ENCODE measurements at regions not wholly inside any gene's neighbourhood (a gene's known extent, or its start where the extent isn't known, plus 50 kb on each side); places are given as distances from the start of the nearest gene placed in this dataset.
"Not testable (repeated sequence)": the region's sequence is repeated elsewhere in the genome, so short reads cannot be mapped to it uniquely, and the experiment has no call there.

DNA sequence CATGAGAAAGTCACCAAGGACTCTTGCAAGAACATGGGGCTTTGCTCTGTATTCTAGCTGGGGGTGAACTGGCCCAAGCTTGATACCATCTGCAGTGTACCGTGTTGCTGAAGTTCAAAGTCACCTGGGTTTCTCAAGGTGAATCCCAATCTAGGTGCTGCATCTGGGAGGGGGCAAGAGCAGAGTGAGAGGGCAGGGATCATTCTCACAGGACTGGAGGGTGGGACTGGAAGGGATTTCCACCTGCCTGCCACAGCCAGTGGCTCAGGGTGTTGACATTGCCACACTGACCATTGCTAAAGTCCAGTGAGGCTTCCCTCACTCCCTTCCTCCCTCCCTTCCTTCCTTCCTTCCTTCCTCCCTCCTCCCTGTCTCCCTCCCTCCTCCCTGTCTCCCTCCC lies 98.7 kb downstream of the MYCN start:
- DNase-seq: no peak

- no peak for DNase-seq
Observed at GRCh38 chr2:16038621-16039020, 98.3 kb downstream of the MYCN start.

GRCh38 chr2:16037808-16038457 lies 97.6 kb downstream of the MYCN start:
- DNase-seq: no peak

GRCh38 chr2:16036951-16037350 lies 96.6 kb downstream of the MYCN start:
- DNase-seq: no peak

DNA sequence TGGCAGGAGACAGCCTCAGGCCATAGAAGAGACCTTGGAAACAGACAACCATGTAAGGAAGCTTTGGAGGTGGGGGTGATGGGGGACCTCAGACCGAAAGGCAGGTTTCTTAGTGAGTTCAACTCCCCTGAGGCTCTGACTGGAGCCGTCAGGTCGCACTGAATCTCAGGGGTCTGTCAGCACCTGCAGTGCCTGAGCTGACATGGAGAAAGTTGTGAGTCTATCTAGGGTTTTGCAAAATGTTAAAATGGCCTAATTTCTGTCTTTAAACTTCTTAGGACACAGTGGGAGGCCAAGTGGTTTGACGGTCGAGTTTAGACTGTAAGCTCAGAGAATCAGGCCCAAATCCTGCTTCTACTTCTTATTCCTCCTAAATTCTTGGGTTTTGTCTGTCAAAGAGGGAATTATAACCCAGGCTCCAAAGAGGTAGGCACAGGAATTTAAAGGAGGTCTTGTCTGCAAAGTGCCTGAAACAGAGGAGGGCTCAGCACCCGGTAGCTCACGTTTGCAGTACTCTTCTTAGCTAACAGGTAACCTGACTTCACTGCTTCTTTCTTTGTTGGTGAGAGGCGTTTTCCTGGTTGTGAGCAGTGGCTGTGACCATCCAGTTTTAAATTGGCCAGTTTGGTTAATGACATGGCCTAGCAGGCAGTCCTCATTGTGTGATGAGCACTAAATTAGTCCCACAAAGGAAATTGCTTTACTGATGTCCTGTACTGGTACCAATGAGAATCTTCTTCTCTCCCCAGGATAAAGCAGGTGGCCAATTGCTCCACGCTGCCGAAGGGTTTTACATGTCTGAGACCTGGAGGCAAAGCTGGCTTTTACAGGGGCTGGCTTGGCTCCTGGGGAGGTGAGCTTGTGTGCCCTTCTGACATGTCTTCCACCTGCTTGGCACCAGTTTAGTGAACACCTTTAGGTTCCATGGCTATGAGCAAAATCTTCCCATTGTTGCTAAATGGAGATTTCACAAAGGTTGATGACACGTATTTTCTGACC lies 95.7 kb downstream of the MYCN start:
- no peak for DNase-seq

- DNase-seq: no peak
Observed at GRCh38 chr2:16034975-16035746, 94.8 kb downstream of the MYCN start.

DNA sequence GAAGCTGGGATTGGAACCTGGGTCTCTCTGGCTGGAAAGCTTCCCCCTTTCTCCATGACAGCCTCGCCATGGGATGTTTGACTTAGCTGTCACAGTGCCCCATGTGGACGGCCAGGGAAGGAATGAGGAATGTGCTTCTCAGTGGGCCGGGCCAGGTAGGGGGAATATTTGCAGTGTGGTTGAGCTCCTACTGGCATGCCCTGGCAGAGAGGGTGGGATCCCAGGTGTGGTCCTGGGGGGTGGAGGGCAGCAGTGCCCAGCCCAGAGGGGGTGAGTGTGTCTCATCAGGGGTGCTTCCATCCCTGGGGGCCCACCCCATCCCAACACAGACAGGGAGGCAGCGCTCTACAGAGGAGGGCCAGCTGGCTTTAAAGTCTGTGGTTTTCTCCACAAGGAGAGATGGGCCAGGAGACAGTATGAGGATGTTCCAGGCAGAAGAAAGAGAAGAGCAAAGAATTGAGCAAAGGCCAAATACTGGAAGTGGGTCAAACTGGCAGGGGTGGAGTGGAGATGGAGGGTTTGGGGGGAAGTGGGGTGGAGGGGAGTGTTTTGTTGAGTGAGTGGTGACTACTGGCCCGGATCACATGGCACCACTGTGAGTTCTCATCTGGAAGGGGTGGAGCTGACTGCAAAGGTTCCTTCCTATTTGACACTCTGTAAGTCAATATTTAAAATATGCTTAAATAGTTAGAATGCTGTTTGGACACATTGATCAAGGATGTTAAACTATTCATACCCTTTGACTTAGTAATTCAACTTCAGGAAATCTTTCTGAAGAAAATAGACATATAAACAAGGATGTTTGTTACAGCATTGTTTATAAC lies 94.0 kb downstream of the MYCN start:
- DNase-seq: no peak

DNA sequence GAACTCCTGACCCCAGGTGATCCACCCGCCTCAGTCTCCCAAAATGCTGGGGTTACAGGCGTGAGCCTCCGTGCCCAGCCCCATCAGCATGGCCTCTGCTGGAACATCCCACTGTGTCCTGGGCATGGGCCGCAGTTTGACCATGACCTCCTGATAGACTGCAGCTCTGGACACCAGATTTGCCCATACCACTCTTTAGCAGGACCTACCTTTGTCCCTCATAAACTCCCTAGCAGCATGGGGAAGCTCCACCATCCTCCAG lies 92.6 kb downstream of the MYCN start:
- DNase-seq: no peak

DNA sequence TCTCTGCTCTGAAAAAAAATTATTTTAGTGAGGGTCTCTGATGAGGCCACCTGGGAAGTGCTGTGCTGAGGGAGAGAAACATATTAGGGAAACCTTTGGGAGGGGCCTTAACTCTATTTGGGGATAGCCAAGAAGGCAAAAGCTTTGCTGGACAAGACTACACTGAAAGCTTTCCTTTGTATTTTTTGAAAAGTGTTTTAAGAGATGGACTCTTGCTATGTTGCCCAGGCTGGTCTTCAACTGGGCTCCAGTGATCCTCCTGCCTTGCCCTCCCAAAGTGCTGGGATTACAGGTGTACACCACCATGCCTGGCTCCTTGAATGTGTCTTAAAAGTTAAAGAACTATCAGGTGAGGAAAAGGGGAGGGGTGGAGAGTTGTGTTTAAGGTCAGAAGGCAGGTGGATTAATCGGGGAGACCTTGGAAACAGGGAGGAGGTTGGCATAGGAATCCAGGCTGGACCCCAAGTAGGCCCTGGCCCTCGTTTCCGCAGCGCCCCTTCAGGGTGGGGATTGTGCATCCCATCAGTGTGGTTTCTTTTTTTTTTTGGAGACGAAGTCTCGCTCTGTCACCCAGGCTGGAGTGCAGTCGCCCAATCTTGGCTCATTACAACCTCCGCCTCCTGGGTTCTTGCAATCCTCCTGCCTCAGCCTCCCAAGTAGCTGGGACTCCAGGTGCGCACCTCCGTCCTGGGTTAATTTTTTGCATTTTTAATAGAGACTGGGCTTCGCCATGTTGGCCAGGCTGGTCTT lies 92.1 kb downstream of the MYCN start:
- DNase-seq: no peak

DNA sequence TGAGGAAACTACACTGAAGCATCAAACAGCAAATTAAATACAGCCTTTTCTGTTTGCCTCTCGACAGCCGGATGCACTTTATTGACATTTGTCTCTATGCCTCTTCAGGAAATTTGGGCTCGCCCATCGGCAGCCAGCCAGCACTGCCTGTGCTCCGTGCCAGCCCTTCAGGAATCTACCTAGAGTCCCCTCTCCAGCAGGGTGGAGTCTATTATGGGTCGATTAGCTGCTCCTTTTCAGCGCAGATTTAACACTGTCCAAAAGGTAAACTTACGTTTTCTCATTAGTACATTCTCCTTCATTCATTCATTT lies 91.5 kb downstream of the MYCN start:
- DNase-seq: no peak

DNA sequence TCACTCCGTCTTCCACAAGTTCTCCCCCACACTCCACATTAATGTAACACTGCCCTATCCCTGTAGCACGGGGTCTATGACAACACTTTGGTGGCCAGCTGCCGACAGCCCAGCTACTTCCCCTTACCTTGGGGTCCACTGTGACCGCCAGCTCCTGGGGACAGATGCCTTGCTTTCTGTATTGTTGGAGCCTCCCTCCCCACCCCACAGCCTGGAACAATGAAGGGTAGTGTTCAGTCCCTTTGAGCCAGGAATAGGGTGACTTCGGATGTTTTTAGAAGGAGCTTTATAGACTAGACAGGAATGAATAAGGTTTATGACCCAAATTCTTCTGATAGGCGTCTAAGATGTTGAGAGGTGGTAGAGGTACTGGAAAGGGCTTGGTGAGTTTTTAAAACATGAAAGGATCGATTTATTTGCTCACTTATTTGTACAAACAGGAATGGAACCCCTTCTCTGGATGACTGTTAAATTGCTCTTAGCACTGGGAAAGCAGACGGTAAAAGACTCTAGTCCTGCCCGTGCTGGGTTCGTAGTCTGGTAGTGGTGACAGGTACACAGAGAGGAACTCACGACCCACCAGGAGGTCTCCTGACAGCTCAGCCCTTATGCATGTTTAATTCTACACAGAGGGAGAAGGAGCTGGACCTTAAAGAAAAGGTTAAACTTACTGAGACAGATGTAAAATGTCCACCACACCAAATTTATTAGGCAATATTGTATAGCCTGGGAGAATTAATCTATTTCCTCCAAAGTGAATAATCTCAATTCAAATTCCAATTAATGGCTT lies 90.9 kb downstream of the MYCN start:
- DNase-seq: no peak

- DNase-seq: no peak
Observed at GRCh38 chr2:16030206-16031057, 90.1 kb downstream of the MYCN start.

DNA sequence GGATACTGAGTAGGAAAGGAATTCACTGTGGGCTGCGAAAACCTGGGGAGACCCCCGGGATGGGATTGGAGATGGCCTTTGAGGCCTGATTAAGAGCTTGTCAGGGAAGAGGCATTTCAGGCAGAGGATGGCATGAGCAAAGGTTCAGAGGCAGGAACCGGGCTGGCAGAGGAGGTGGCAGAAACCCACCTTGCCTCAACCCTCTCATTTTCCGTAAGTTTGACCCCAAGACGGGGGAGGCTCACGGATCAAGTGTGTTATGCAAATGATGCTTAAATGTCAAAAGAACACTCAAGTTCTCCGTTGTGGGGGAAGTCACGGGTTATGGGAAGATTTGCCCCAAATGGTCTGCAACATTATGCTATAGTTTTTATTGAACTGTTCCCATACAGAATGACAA lies 88.3 kb downstream of the MYCN start:
- no peak for DNase-seq

- no peak for DNase-seq
Observed at GRCh38 chr2:16026816-16027501, 86.6 kb downstream of the MYCN start.

DNA sequence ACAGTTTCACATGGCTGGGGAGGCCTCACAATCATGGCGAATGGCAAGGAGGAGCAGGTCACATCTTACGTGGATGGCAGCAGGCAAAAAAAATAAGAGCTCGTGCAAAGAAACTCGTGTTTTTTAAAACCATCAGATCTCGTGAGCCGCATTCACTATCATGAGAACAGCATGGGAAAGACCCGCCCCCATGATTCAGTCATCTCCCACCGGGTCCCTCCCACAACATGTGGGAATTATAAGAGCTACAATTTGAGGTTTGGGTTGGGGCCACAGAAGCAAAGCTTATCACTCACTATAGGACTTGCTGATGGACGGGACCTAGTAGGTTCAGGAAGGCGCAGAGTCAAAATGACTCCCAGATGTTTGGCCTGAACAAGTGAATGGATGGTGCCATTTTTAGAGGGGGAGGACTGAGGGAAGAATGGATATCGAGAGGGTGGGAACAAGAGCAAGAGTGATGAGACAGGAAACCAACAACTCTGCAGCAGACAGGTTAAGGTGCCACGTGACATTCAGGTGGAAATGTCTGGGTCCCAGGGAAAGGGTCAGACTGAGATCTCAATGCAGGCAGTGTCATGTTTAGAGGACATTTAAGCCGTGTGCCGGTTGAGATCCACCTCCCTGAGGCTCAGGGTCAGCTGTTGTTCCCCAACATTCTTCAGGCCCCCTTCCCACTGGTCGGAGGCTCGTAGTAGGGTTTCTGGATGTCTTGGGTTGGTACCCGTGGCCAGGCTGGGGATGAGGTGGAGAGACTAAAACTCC lies 85.7 kb downstream of the MYCN start:
- no peak for DNase-seq

- DNase-seq: no peak
Observed at GRCh38 chr2:16025211-16025875, 85.0 kb downstream of the MYCN start.

GRCh38 chr2:16024628-16025027 lies 84.3 kb downstream of the MYCN start:
- not testable (repeated sequence) for DNase-seq

Data from cerebellar nuclear complex (tissue), 1 donor.